Right lobe of liver (tissue), 6 donors: ENCODE measurements at regions not wholly inside any gene's neighbourhood (a gene's known extent, or its start where the extent isn't known, plus 50 kb on each side); places are given as distances from the start of the nearest gene placed in this dataset.
"Not testable (repeated sequence)": the region's sequence is repeated elsewhere in the genome, so short reads cannot be mapped to it uniquely, and the experiment has no call there.

ENCODE experiments used
- ATAC-seq, 4 donors: fragments of 200-7000 bp; cut with Tn5 transposase; one replicate each; pipeline ENCODE4 v1.9.1; 2020; ENCODE audit warnings: mild to moderate bottlenecking in 4 of 4, moderate library complexity in 4 of 4
- DNase-seq, 3 donors: peaks; one replicate each; pipeline ENCODE4 v3.0.0-alpha.2; 2020
- H3K27ac ChIP-seq, 3 donors: fragments of 200-600 bp; one replicate each; pipeline ENCODE4 v1.8.0; 2022
- H3K27me3 ChIP-seq, 2 donors: fragments of 200-600 bp; one replicate each; pipeline ENCODE4 v1.8.0; 2022
- H3K36me3 ChIP-seq, 4 donors: fragments of 200-600 bp; sonication (generic) in 1 of 4; one replicate each; pipeline versions ENCODE4 v1.5.1 to v1.8.0; 2017 to 2022; ENCODE audit warnings: control low read depth in 1 of 4
- H3K4me1 ChIP-seq, 4 donors: fragments of 200-600 bp; sonication (generic) in 1 of 4; one replicate each; pipeline versions ENCODE4 v1.5.1 to v1.8.0; 2017 to 2022; ENCODE audit warnings: control low read depth in 1 of 4
- H3K4me3 ChIP-seq, 3 donors: fragments of 200-600 bp; one replicate each; pipeline ENCODE4 v1.8.0; 2022
- H3K9me3 ChIP-seq, 4 donors: fragments of 200-600 bp; sonication (generic) in 1 of 4; one replicate each; pipeline versions ENCODE4 v1.5.1 to v1.8.0; 2017 to 2022; ENCODE audit warnings: control low read depth in 1 of 4
- POLR2A ChIP-seq: fragments of 450-650 bp; IDR thresholded peaks from one replicate; pipeline ENCODE4 v1.6.1; 2017; ENCODE audit warnings: antibody characterized with exemption, mild to moderate bottlenecking
- WGBS: methylation state at CpG from one replicate; pipeline ENCODE4 v1.1.6; 2018; ENCODE audit warnings: low coverage, low lambda C conversion rate; ENCODE audit not compliant: insufficient coverage; ENCODE audit errors: missing lambda C conversion rate; 5-methylcytosine and 5-hydroxymethylcytosine counted together
- intact Hi-C, 2 donors: fragments of 100-400 bp; cut with DNase I; formaldehyde crosslinking; loops; one replicate each; pipeline versions ENCODE4 v1.11.2 to v1.14.1; 2022
- TF ChIP-seq, protein P1 (sequence below), 4 donors: fragments of 200-600 bp in 3 of 4; fragments of 450-650 bp in 1 of 4; IDR thresholded peaks; one replicate each; pipeline versions ENCODE4 v1.5.1 to v1.8.0; 2016 to 2022; ENCODE audit warnings: antibody characterized with exemption in 4 of 4, mild to moderate bottlenecking in 2 of 4
- donor health status: DM: no; HTN: yes; CAD: no.
- donor health status: DM: no; HTN: no; CAD: no.
- donor health status: DM: no; HTN: no; CAD: no.
- donor health status: DM: no; HTN: yes; CAD: no.
- donor health status: DM: no; HTN: yes; CAD: no.

DNA sequence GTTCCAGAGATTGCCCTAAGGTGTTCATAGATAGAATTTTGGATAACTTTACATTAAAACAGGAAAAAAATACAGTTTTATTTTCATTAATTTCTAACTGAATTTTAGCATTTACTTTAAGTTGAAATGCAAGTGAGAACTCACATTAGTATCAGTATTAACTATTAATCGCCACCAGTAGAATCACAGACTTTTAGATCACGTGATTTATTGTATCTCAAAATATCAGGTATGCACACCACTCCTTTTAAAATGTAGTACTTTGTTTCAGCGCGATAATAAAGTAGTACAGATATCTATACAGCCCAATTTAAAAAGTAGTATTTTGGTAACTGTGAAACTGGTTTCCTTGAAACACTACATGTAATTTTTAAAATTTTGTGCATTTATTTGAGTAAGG, 978.7 kb downstream of the DNAH5 start:
- TF ChIP-seq POLR2A, result no peak
- TF ChIP-seq, protein P1, sequence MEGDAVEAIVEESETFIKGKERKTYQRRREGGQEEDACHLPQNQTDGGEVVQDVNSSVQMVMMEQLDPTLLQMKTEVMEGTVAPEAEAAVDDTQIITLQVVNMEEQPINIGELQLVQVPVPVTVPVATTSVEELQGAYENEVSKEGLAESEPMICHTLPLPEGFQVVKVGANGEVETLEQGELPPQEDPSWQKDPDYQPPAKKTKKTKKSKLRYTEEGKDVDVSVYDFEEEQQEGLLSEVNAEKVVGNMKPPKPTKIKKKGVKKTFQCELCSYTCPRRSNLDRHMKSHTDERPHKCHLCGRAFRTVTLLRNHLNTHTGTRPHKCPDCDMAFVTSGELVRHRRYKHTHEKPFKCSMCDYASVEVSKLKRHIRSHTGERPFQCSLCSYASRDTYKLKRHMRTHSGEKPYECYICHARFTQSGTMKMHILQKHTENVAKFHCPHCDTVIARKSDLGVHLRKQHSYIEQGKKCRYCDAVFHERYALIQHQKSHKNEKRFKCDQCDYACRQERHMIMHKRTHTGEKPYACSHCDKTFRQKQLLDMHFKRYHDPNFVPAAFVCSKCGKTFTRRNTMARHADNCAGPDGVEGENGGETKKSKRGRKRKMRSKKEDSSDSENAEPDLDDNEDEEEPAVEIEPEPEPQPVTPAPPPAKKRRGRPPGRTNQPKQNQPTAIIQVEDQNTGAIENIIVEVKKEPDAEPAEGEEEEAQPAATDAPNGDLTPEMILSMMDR (IDR thresholded peaks at IDR 0.05), result no peak
- Histone ChIP-seq H3K36me3 (no peaks in the 10 kb centered on the region), H3K9me3 (no peaks in the 10 kb centered on the region), H3K27ac (no peak overlapping the region), H3K4me1 (no peaks in the 10 kb centered on the region), H3K4me3 (no peak overlapping the region), H3K27me3 (no peaks in the 10 kb centered on the region)
- DNase-seq, result no peak
- 59% methylated on average over 4 of the region's 4 CpGs for WGBS
- ATAC-seq, result no peak
- intact Hi-C loops, result no loop called here

DNA sequence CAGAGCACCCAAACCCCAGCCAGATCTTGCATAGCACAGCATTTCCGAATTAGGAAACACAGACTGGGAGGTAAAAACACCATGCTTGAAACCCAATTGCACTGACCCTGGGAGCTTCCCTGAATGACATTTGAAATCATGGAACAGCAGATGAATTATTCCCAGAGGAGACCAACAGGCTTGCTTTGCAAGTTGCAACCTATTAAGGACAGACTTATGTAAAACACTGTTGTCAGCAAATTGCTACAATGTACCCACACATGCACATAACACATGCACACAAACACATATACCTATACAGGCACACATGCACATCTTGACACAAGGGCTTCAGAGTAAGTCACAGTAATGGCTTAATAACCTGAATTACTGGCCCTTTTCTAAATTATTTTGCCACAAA, 984.8 kb downstream of the DNAH5 start:
- DNase-seq (no peak), ATAC-seq (no peak)
- intact Hi-C loops, result no loop called here
- Histone ChIP-seq H3K4me3 (no peak overlapping the region), H3K36me3 (no peaks in the 10 kb centered on the region), H3K27me3 (no peaks in the 10 kb centered on the region), H3K27ac (no peak overlapping the region), H3K4me1 (no peaks in the 10 kb centered on the region), H3K9me3 (no peaks in the 10 kb centered on the region)
- WGBS, result 44% methylated on average over 1 of the region's 1 CpG
- TF ChIP-seq, protein P1 (IDR thresholded peaks at IDR 0.05), result no peak
- TF ChIP-seq POLR2A, result no peak

DNA sequence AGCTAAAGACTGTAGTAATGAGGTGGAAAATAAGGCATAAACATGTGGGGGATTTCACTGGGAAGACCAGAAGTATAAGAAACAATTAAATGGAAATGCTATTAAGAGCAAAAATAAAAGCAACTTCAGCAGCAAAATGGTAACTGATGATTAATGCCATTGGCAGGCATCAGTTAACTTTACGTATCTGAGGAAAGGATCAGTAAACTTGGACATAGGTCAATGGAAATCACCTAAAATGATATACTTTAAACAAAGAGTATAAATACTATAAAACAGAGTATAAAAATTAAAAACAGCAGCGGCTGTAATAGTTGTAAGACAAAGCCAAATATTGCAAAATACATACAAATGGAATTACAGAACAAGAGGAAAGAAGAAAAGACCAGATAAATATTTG, 992.1 kb downstream of the DNAH5 start:
- intact Hi-C loops, result no loop called here
- Histone ChIP-seq H3K4me3 (no peak overlapping the region), H3K27ac (no peak overlapping the region), H3K27me3 (no peaks in the 10 kb centered on the region), H3K4me1 (no peaks in the 10 kb centered on the region), H3K9me3 (no peaks in the 10 kb centered on the region), H3K36me3 (no peaks in the 10 kb centered on the region)
- no peak for DNase-seq
- ATAC-seq, result no peak
- WGBS, result 22% methylated on average over 2 of the region's 2 CpGs
- TF ChIP-seq, protein P1 (IDR thresholded peaks at IDR 0.05), result no peak
- no peak for TF ChIP-seq POLR2A

DNA sequence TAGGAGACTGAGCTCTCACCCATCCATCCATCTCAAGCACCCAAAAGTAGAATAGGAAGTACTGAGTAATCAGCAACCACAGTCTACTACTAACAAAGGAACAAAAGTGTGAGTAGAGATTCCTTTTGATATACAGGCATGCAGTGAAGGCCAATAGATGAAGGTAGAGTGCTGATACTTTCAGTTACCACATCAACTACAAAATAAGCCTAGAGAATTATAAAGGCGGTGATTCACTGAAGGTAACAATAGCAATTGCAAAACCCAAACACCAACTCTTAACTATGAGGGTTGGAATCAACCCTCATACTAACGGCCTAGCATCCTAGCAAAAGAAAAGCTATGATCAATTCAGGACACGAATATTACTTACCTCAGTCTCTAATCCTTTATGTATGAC, 992.6 kb downstream of the DNAH5 start:
- DNase-seq (no peak), ATAC-seq (no peak)
- Histone ChIP-seq H3K9me3 (no peaks in the 10 kb centered on the region), H3K4me3 (no peak overlapping the region), H3K4me1 (no peaks in the 10 kb centered on the region), H3K36me3 (no peaks in the 10 kb centered on the region), H3K27ac (no peak overlapping the region), H3K27me3 (no peaks in the 10 kb centered on the region)
- intact Hi-C loops, result no loop called here
- WGBS, result 48% methylated on average over 3 of the region's 3 CpGs
- TF ChIP-seq POLR2A, result no peak
- TF ChIP-seq, protein P1 (IDR thresholded peaks at IDR 0.05), result no peak

DNA sequence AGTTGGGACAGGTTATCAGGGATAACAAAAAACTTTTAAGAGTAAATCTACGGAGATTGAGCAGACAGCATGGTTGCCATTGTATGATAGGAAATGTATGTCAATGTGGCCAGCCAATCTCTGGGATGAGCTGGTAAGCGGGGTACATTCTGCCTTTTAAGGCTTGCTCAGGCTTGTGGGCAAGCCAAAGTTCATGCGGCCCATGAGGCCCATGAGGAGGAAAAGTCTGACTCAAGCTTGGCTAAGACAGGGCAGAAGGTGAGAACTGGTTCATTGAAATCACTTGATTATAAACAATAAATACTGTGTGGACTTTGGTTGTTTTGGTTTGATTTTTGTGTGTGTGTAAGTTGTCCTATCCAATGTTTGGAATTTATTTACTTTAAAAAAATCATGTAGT, 997.1 kb downstream of the DNAH5 start:
- no peak overlapping the region for H3K27ac ChIP-seq
- H3K4me3 ChIP-seq, result no peak overlapping the region
- no peaks in the 10 kb centered on the region for H3K9me3 ChIP-seq
- TF ChIP-seq, protein P1 (IDR thresholded peaks at IDR 0.05), result no peak
- no peak for TF ChIP-seq POLR2A
- WGBS, result 64% methylated on average over 2 of the region's 3 CpGs
- no peaks in the 10 kb centered on the region for H3K27me3 ChIP-seq
- no peaks in the 10 kb centered on the region for H3K4me1 ChIP-seq
- DNase-seq (no peak), ATAC-seq (no peak)
- intact Hi-C loops, result no loop called here
- no peaks in the 10 kb centered on the region for H3K36me3 ChIP-seq

DNA sequence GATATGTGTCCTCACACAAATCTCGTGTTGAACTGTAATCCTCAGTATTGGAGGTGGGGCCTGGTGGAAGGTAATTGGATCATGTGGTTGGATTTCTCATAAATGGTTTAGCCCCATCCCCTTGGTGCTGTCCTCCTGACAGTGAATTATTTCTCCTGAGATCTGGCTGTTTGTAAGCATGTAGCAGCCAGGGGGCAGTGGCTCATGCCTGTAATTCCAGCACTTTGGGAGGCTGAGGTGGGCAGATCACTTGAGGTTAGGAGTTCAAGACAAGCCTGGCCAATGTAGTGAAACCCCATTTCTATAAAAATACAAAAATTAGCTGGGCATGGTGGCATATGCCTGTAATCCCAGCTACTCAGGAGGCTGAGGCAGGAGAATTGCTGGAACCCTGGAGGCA, 999.0 kb downstream of the DNAH5 start:
- intact Hi-C loops, ATAC-seq, DNase-seq: not testable (repeated sequence)

More for the DNA sequence above, 999.0 kb downstream of the DNAH5 start:
- not testable (repeated sequence) for H3K27me3 ChIP-seq, H3K27ac ChIP-seq, H3K9me3 ChIP-seq, H3K4me3 ChIP-seq, H3K36me3 ChIP-seq, H3K4me1 ChIP-seq
- 7% methylated on average over 1 of the region's 1 CpG for WGBS
